ENCODE measurements at regions not wholly inside any gene's neighbourhood (a gene's known extent, or its start where the extent isn't known, plus 50 kb on each side); places are given as distances from the start of the nearest gene placed in this dataset.

GRCh38 chr10:123278445-123278844, 124.2 kb downstream of the BUB3 start:
- no peak overlapping the region for H2BK120ac ChIP-seq (replicated peaks; ENCODE audit: low read depth, low read length)
- H2AFZ ChIP-seq (ENCODE audit: low read length) = no peak overlapping the region
- no peaks in the 10 kb centered on the region for H3K23me2 ChIP-seq (ENCODE audit: low read depth, low read length)
- H4K5ac ChIP-seq (ENCODE audit: insufficient read length, low read depth, low read length) = no peak overlapping the region
- H3K79me2 ChIP-seq (ENCODE audit: control insufficient read depth in 1 of 2, insufficient read depth in 2 of 2, low read length in 2 of 2) = no peaks in the 10 kb centered on the region
- no peak overlapping the region for H3K56ac ChIP-seq (replicated peaks; ENCODE audit: insufficient read length, low read depth, low read length)
- no peak overlapping the region for H2AK5ac ChIP-seq (ENCODE audit: low read depth, low read length)
- CTCF ChIA-PET (ENCODE audit: partially characterized antibody) = interaction anchor here (0.6 to 1.6 kb wide), 4 partner anchors 21 to 875 kb away, joined by 3 to 5 read pairs (median 4); no protein-coding TSS in a partner anchor
- FAIRE-seq = no peak
- no peak overlapping the region for H3K18ac ChIP-seq (ENCODE audit: extremely low read depth, low read length)
- POLR2A ChIA-PET (ENCODE audit: partially characterized antibody) = no interaction called here
- 86% methylated on average over 2 of the region's 2 CpGs; no CpG with 5 or more reads in 1 of the 2 experiments for WGBS, 2 experiments (ENCODE audit: extremely low coverage in 1 of 2, insufficient coverage in 1 of 2, insufficient read length in 1 of 2, insufficient replicate concordance in 2 of 2, low coverage in 1 of 2, low lambda C conversion rate in 2 of 2, missing lambda C conversion rate in 1 of 2)
- no peak overlapping the region for H2BK5ac ChIP-seq (ENCODE audit: low read depth, low read length)
- TF ChIP-seq BCL11A (IDR thresholded peaks at IDR 0.05; ENCODE audit: low read depth in 2 of 2, low read length in 2 of 2) (no peak), MAX (IDR thresholded peaks at IDR 0.05) (no peak), CBX8 (IDR thresholded peaks at IDR 0.05; ENCODE audit: borderline replicate concordance, low read depth, low read length) (no peak), CREB1 (IDR thresholded peaks at IDR 0.05) (no peak), SIX5 (IDR thresholded peaks at IDR 0.05; ENCODE audit: low read depth, low read length) (no peak), SRF (IDR thresholded peaks at IDR 0.05; ENCODE audit: low read depth, low read length) (no peak), SP1 (IDR thresholded peaks at IDR 0.05; ENCODE audit: low read depth, low read length) (no peak), SIRT6 (IDR thresholded peaks at IDR 0.05; ENCODE audit: low read length) (no peak), EGR1 (IDR thresholded peaks at IDR 0.05; ENCODE audit: borderline replicate concordance, low read depth, low read length) (no peak), SAP30 (IDR thresholded peaks at IDR 0.05; ENCODE audit: insufficient read depth, insufficient replicate concordance, low read length) (no peak), GTF2F1 (IDR thresholded peaks at IDR 0.05; ENCODE audit: borderline replicate concordance, low read depth, low read length) (no peak), E2F6 (IDR thresholded peaks at IDR 0.05) (no peak), BACH1 (IDR thresholded peaks at IDR 0.05; ENCODE audit: low read length) (no peak), POU5F1 (IDR thresholded peaks at IDR 0.05; ENCODE audit: low read depth, low read length) (no peak), RBBP5 (IDR thresholded peaks at IDR 0.05; ENCODE audit: borderline replicate concordance, low read depth, low read length) (no peak)
- no peak overlapping the region for H3K4me3 ChIP-seq (ENCODE audit: extremely low read depth in 1 of 4, insufficient read depth in 2 of 4, low read depth in 3 of 4, low read length in 4 of 4)
- H4K8ac ChIP-seq (ENCODE audit: extremely low read depth, insufficient read depth, low read length) = peak overlapping the region; percentile 53; the same call in 1 of the 2 replicates
- H3K23ac ChIP-seq (ENCODE audit: insufficient read length) = no peak overlapping the region
- H3K14ac ChIP-seq (ENCODE audit: insufficient read length) = no peak overlapping the region
- H3K27me3 ChIP-seq (replicated peaks in 1 of 4; ENCODE audit: control insufficient read depth in 3 of 4, extremely low read depth in 1 of 4, insufficient read depth in 3 of 4, low read length in 3 of 4) = no peaks in the 10 kb centered on the region
- peaks cover 4 to 7% of the 10 kb centered on the region in 2 experiments; a peak in 1 of 4 replicates for H3K9me3 ChIP-seq (ENCODE audit: insufficient read depth in 2 of 2, low read depth in 1 of 2, low read length in 1 of 2)
- no peak overlapping the region for H3K27ac ChIP-seq (ENCODE audit: low read depth, low read length)
- H3K9ac ChIP-seq (replicated peaks in 1 of 4; ENCODE audit: extremely low read depth in 1 of 4, low read depth in 3 of 4, low read length in 3 of 4) = no peak overlapping the region
- peaks cover 0 to 6% (median 0%) of the 10 kb centered on the region in 4 experiments; a peak in 2 of 7 replicates for H3K4me1 ChIP-seq (replicated peaks in 1 of 4; ENCODE audit: control insufficient read depth in 3 of 4, insufficient read depth in 4 of 4, low read length in 3 of 4)
- peak overlapping the region; percentile 92; the same call in 1 of the 2 replicates for H2BK15ac ChIP-seq (ENCODE audit: low read length)
- H2BK12ac ChIP-seq (ENCODE audit: low read depth, low read length) = no peak overlapping the region
- no peaks in the 10 kb centered on the region for H4K20me1 ChIP-seq (replicated peaks in 1 of 2; ENCODE audit: control insufficient read depth in 1 of 2, insufficient read depth in 2 of 2, low read length in 2 of 2)
- DNase-seq (ENCODE audit: low read depth in 1 of 2, low spot score in 2 of 2) = no peak
- no peak overlapping the region for H4K91ac ChIP-seq (replicated peaks; ENCODE audit: insufficient read length, low read length)
- no peak overlapping the region for H3K4ac ChIP-seq (replicated peaks; ENCODE audit: insufficient read length, low read depth, low read length)
- no peak overlapping the region for H3K4me2 ChIP-seq (ENCODE audit: insufficient read depth in 1 of 2, low read depth in 2 of 2, low read length in 2 of 2)
- no peaks in the 10 kb centered on the region for H3K36me3 ChIP-seq (ENCODE audit: control insufficient read depth in 2 of 4, insufficient read depth in 4 of 4, low read length in 3 of 4)
- H3K79me1 ChIP-seq (ENCODE audit: low read depth, low read length) = no peaks in the 10 kb centered on the region
- no peak overlapping the region for H2BK20ac ChIP-seq (ENCODE audit: low read length)

Data from H1 (cell line).